Muscle layer of duodenum (tissue), 2 donors: ENCODE measurements at regions not wholly inside any gene's neighbourhood (a gene's known extent, or its start where the extent isn't known, plus 50 kb on each side); places are given as distances from the start of the nearest gene placed in this dataset.
A peak's percentile ranks its signal among the peaks of the same experiment; 100 is the strongest.
"Not testable (repeated sequence)": the region's sequence is repeated elsewhere in the genome, so short reads cannot be mapped to it uniquely, and the experiment has no call there.

Experiments used
- H3K27ac ChIP-seq: one replicate; pipeline ENCODE4 v1.7.0; 2013; ENCODE audit warnings: mild to moderate bottlenecking, low read length
- H3K27me3 ChIP-seq: one replicate; pipeline ENCODE4 v1.7.0; 2013; ENCODE audit warnings: low read depth, mild to moderate bottlenecking, control low read depth, low read length
- H3K36me3 ChIP-seq, 2 donors: one replicate each; pipeline ENCODE4 v1.7.0; 2013; ENCODE audit warnings: low read length in 2 of 2, control low read depth in 1 of 2, mild to moderate bottlenecking in 1 of 2; ENCODE audit not compliant: insufficient read depth in 2 of 2, control insufficient read depth in 1 of 2
- H3K4me1 ChIP-seq, 2 donors: one replicate each; pipeline ENCODE4 v1.7.0; 2013; ENCODE audit warnings: low read length in 2 of 2, mild to moderate bottlenecking in 2 of 2, control low read depth in 1 of 2, moderate library complexity in 1 of 2; ENCODE audit not compliant: insufficient read depth in 2 of 2, control insufficient read depth in 1 of 2
- H3K4me3 ChIP-seq, 2 donors: one replicate each; pipeline ENCODE4 v1.7.0; 2013; ENCODE audit warnings: low read length in 2 of 2, low read depth in 1 of 2, mild to moderate bottlenecking in 1 of 2
- H3K9me3 ChIP-seq, 2 donors: one replicate each; pipeline ENCODE4 v1.7.0; 2013; ENCODE audit warnings: low read length in 2 of 2, control low read depth in 1 of 2, mild to moderate bottlenecking in 1 of 2; ENCODE audit not compliant: control insufficient read depth in 1 of 2
- donor health status: healthy.

DNA sequence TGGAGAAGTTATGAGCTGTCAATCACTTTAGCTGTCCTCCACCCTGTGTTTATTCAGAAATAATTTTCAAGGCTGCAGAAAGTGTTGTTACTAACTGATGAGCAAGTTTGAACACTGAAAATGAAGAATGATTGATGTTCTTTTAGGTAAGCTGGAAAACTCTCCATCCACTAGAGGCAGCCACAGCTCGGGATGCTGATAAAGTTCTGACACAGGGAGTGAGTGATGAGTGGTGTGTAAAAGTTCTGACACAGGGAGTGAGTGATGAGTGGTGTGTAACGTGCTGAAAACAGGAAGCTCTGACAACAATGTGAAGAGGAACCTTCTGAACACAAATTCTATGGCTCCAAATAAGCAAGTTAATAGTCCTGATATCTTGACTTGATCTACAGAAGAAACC is 197.5 kb upstream of the PTBP2 start:
- Histone ChIP-seq H3K36me3 (no peaks in the 10 kb centered on the region), H3K27me3 (no peaks in the 10 kb centered on the region), H3K4me3 (no peak overlapping the region), H3K9me3 (peaks cover 0 to 13% of the 10 kb centered on the region in 2 donors), H3K4me1 (peaks cover 3 to 9% of the 10 kb centered on the region in 2 donors), H3K27ac (no peak overlapping the region)

DNA sequence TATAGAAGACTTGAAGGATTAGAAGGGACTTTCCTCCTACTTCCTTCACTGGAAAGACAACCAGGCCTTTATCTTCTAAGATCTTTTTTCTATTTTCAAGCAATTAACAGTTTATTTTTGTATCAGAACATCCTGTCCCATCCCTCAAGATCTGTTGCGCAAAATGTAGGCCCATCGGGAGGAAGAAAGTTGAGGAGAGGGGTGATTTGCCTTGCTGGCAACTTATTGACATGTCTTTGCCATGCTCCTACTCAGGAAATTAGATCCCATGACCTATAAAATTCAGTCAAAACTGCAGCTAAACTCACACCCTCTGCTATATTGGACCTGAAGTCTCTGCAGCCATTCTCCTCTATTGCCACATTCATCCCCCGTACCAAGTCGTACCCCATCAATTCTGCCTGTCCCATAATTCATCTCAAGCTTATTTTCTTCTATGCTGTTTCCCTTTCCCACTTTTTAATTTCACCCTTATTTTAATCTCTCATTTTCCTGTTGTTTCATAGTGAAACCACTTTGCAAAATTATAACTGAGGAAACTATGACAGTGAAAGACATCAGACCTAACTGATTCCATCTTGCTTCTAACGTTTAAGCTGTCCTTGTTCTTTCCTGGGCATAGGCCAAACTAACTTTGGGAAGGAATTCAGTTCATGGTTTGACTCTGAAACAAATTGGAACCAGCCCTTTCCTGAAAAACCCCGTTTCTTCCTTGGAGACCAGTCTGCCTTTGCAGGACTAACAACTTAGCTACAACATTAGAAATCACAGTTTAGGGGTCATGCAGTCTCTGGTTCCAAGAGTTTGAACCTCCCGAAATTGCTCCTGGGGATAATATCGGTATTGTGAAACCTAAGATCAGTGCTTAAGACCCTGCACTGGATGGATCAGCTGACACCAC is 195.7 kb upstream of the PTBP2 start:
- Histone ChIP-seq H3K4me3 (no peak overlapping the region), H3K36me3 (no peaks in the 10 kb centered on the region), H3K9me3 (peaks cover 0 to 16% of the 10 kb centered on the region in 2 donors), H3K27ac (no peak overlapping the region), H3K4me1 (no peaks in the 10 kb centered on the region), H3K27me3 (no peaks in the 10 kb centered on the region)

DNA sequence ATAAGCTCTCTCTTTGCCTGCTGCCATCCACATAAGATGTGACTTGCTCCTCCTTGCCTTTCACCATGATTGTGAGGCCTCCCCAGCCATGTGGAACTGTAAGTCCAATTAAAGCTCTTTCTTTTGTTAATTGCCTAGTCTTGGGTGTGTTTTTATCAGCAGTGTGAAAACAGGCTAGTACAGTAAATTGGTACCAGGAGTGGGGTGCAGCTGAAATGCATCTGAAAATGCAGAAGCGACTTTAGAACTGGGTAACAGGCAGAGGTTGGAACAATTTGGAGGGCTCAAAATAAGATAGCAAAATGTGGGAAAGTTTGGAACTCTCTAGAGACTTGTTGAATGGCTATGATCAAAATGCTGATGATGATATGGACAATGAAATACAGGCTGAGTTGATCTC is 192.9 kb upstream of the PTBP2 start:
- not testable (repeated sequence) for H3K27ac ChIP-seq, H3K36me3 ChIP-seq, H3K4me3 ChIP-seq, H3K4me1 ChIP-seq, H3K27me3 ChIP-seq
- H3K9me3 ChIP-seq: peaks cover 0 to 16% of the 10 kb centered on the region in 2 donors

DNA sequence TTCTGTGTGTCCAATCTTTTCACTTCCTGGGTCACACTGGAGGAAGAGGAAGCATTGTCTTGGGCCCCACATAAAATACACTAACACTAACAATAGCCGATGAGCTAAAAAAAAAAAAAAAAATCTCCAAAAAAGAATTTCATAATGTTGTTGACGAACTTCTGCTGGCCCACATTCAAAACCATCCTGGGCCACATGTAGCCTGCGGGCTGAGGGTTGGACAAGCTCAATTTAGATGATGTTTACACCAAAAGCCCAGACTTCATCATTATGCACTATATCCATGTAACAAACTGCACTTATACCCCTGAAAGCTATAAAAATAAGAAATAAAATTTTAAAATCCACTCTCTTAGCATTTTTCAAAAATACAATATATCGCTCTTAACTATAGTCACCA is 187.8 kb upstream of the PTBP2 start:
- Histone ChIP-seq H3K36me3 (no peaks in the 10 kb centered on the region), H3K27ac (no peak overlapping the region), H3K4me3 (no peak overlapping the region), H3K27me3 (no peaks in the 10 kb centered on the region), H3K9me3 (peaks cover 0 to 6% of the 10 kb centered on the region in 2 donors), H3K4me1 (peaks cover 0 to 13% of the 10 kb centered on the region in 2 donors)

DNA sequence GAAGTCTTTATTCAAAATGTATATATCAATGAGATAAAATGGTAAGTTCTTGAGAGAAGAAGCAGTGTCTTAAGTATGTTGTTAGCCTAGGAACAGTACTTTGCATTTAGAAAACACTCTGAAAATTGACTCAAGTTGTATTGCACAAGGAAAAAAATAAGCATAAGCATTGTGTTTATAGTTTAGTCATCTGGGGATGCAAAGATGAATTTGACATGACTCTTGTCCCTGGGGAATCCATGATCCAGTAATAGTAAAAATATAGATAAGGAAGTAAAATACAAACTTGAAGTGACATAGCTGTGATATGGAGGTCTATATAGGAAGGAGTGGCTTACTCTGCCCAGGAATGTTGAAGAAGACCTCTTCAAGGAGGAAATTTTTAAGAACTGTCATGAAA is 185.0 kb upstream of the PTBP2 start:
- Histone ChIP-seq H3K36me3 (no peaks in the 10 kb centered on the region), H3K27ac (no peak overlapping the region), H3K27me3 (no peaks in the 10 kb centered on the region), H3K4me3 (no peak overlapping the region), H3K4me1 (peaks cover 4 to 26% of the 10 kb centered on the region in 2 donors), H3K9me3 (no peaks in the 10 kb centered on the region)

DNA sequence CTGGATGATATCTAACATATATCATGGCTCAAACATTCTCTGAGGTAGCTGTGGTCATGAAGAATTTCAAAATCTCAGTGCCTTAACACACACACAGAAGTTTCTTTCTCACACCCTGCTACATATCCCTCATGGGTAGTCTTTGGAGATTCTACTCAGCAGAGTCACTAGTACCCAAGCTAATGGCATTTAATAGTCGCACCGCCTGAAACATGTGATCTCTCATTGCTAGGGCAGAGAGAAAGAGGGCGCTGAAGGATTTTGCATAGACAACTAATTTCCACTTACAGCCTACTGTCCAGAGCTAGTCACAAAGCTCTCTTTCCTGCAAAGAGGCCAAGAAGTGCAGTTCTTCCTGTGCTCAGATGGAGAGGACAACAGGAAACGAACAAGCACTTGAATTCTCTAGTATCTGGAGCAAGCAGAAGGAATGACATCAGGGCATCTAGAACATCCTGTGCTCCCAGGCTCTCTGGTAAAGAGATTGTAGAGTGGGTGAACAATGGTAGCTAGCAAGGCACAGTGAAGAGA is 183.4 kb upstream of the PTBP2 start:
- Histone ChIP-seq H3K4me3 (no peak overlapping the region), H3K27me3 (no peaks in the 10 kb centered on the region), H3K27ac (peak overlapping the region; percentile 74), H3K36me3 (no peaks in the 10 kb centered on the region), H3K4me1 (peaks cover 4 to 26% of the 10 kb centered on the region in 2 donors), H3K9me3 (no peaks in the 10 kb centered on the region)

DNA sequence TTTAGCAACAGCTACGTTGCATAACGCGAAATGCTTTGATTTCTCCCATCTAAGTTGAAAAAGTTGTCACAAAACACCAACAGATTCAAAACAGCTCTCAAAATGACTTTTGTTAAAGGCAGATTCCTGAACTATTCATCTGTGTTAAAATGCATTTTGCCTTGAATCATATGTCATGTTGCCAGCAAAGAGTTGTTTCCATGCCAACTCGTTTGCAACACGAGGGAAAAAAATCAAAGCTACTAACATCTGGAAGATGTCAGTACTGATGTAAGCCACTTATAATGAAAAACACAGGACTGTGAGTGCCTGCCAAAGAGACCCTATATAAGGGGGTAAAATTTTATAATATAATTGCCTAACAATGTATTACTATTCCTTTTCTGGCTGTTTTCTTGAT is 182.7 kb upstream of the PTBP2 start:
- Histone ChIP-seq H3K4me3 (no peak overlapping the region), H3K27me3 (no peaks in the 10 kb centered on the region), H3K36me3 (no peaks in the 10 kb centered on the region), H3K9me3 (no peaks in the 10 kb centered on the region), H3K4me1 (peaks cover 4 to 26% of the 10 kb centered on the region in 2 donors), H3K27ac (peak overlapping the region; percentile 74)

DNA sequence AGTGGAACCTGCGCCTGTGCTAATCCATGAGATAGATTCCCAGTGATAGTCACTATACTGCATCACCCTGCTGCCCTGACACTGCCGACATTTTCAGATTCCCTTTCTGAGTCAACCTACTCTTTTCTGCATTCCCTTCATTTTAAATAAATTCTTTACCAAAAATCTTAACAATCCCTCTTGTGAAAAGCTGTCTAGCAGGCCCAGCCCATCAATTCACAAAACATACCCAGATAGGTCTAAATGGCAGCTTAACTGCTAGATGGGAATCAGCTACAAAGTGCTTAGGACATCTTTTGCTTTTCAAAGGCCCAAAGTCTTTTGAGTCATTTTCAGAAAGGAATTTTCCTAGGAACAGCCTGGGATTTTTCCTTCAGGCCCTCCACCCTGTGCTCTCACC is 180.1 kb upstream of the PTBP2 start:
- H3K27ac ChIP-seq: no peak overlapping the region
- H3K9me3 ChIP-seq: no peaks in the 10 kb centered on the region
- H3K36me3 ChIP-seq: no peaks in the 10 kb centered on the region
- H3K4me3 ChIP-seq: no peak overlapping the region
- H3K27me3 ChIP-seq: no peaks in the 10 kb centered on the region
- peaks cover 4 to 21% of the 10 kb centered on the region in 2 donors for H3K4me1 ChIP-seq

DNA sequence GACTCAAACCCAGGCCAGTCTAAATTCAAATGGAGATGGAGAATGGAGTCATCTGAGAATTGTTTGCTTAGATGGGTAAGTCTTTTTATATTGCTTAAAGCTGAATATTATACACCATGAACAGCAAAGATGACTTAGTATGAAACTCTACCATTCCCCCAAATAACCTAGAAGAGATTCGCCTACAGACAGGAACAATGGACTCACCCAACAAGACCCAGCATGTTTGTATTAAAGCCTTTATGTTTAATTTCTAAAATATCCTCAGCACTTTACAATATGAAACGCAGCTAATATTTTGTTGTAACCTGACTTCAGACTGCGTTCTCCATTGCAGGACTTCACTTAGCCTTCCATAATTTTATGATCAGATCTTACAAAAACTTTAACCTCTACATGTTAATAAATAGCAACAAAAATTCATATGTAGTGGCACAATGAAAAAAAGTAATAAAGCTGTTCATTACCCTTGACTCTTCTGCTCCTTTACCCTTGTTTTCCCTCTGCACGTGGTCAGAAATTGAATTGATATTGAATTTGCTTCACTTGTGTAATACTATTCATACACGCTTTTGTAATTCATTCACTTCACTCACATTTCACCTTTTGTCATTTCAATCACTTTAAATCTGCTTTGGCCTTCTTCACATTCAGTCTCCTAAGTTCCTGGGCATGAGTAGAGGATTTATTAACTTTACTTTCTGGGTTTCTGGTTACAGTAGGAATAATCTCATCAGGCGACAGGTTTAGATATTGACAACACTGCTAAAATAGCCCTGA is 177.3 kb upstream of the PTBP2 start:
- H3K36me3 ChIP-seq: no peaks in the 10 kb centered on the region
- no peaks in the 10 kb centered on the region for H3K27me3 ChIP-seq
- peaks cover 3 to 10% of the 10 kb centered on the region in 2 donors for H3K4me1 ChIP-seq
- H3K27ac ChIP-seq: no peak overlapping the region
- no peak overlapping the region for H3K4me3 ChIP-seq
- no peaks in the 10 kb centered on the region for H3K9me3 ChIP-seq

DNA sequence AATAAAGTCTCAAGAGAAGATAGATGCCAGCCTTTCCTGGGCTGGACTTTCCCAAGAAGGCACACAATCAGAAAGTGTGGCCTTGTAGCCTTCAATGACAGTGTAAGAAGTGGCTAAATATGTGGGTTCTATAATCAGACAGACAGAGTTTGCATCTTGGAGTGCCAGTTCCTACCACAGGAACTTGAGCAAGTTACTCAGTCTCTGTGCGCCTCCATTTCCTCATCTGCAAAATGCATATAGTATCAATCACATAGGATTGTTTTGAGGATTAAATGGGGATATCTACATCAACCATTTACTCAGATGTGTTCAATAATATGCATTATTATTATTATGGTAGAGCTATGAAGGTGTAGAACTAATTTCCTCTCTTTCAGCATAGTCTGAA is 176.8 kb upstream of the PTBP2 start:
- H3K4me1 ChIP-seq: peaks cover 0 to 4% of the 10 kb centered on the region in 2 donors
- H3K4me3 ChIP-seq: no peak overlapping the region
- no peak overlapping the region for H3K27ac ChIP-seq
- no peaks in the 10 kb centered on the region for H3K9me3 ChIP-seq
- H3K27me3 ChIP-seq: no peaks in the 10 kb centered on the region
- no peaks in the 10 kb centered on the region for H3K36me3 ChIP-seq

DNA sequence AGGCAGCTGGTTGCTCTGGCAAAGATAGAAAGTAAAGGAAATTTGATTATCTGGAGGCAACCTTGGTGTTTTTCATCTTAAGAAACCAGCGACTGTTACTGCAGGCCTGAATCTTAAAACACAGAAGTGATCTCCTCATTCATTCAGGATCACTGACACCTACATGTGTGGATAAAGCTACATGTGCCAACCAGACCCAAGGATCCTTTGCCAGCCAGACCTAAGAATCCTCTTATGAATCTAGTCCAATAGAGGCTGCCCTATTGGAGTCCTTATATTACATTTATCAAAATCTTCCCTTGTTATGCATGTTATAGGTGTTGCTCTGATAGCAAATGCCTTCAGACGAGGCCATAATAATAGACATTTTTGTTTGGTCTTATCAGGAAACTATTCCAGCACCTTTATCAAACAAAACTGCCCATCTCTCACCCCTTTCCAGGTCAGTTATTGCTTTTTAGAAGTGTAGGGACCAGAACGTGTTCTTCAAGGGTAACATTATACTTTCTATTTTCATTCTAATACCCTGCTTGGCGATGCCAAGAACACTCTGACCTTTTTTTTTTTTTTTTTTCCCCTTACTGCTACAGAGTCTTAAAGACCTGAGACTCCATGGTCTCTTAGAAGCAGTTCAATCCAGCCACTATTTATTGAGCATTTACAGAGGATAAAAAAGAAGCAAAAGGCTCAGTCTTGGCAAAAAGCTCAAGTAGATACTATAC is 175.5 kb upstream of the PTBP2 start:
- H3K27me3 ChIP-seq: no peaks in the 10 kb centered on the region

More for the DNA sequence above, 175.5 kb upstream of the PTBP2 start:
- H3K27ac ChIP-seq: no peak overlapping the region
- H3K9me3 ChIP-seq: no peaks in the 10 kb centered on the region
- H3K36me3 ChIP-seq: no peaks in the 10 kb centered on the region
- H3K4me3 ChIP-seq: no peak overlapping the region
- no peaks in the 10 kb centered on the region for H3K4me1 ChIP-seq
